Islet of Langerhans (tissue), 1 donor: ENCODE measurements at regions not wholly inside any gene's neighbourhood (a gene's known extent, or its start where the extent isn't known, plus 50 kb on each side); places are given as distances from the start of the nearest gene placed in this dataset.
A peak's percentile ranks its signal among the peaks of the same experiment; 100 is the strongest.
"Not testable (repeated sequence)": the region's sequence is repeated elsewhere in the genome, so short reads cannot be mapped to it uniquely, and the experiment has no call there.

ENCODE experiments used
- FAIRE-seq: peaks from one replicate; lab custom pipeline; 2011; peaks lifted over from hg19 to GRCh38; lab: Jason Lieb, UNC

- no peak for FAIRE-seq
Measured at GRCh38 chr2:192416060-192416459, 221.3 kb upstream of the TMEFF2 start.

- no peak for FAIRE-seq
Measured at GRCh38 chr2:192414794-192415193, 220.1 kb upstream of the TMEFF2 start.

GRCh38 chr2:192413812-192414681 lies 219.3 kb upstream of the TMEFF2 start:
- no peak for FAIRE-seq

GRCh38 chr2:192412866-192413265 lies 218.1 kb upstream of the TMEFF2 start:
- FAIRE-seq: not testable (repeated sequence)

- FAIRE-seq: no peak
Measured at GRCh38 chr2:192412394-192412793, 217.7 kb upstream of the TMEFF2 start.

- FAIRE-seq: no peak
Measured at GRCh38 chr2:192411755-192412154, 217.0 kb upstream of the TMEFF2 start.

GRCh38 chr2:192410319-192410718 lies 215.6 kb upstream of the TMEFF2 start:
- FAIRE-seq: no peak

GRCh38 chr2:192407692-192408091 lies 213.0 kb upstream of the TMEFF2 start:
- FAIRE-seq: no peak

- FAIRE-seq: no peak
Measured at GRCh38 chr2:192398236-192398635, 203.5 kb upstream of the TMEFF2 start.

GRCh38 chr2:192394605-192395004 lies 199.9 kb upstream of the TMEFF2 start:
- no peak for FAIRE-seq

GRCh38 chr2:192391041-192391440 lies 196.3 kb upstream of the TMEFF2 start:
- no peak for FAIRE-seq

GRCh38 chr2:192390401-192390800 lies 195.7 kb upstream of the TMEFF2 start:
- no peak for FAIRE-seq

GRCh38 chr2:192384191-192384590 lies 189.5 kb upstream of the TMEFF2 start:
- FAIRE-seq: not testable (repeated sequence)

- FAIRE-seq: no peak
Measured at GRCh38 chr2:192381082-192381481, 186.3 kb upstream of the TMEFF2 start.

GRCh38 chr2:192379736-192380135 lies 185.0 kb upstream of the TMEFF2 start:
- FAIRE-seq: no peak

GRCh38 chr2:192377173-192377572 lies 182.4 kb upstream of the TMEFF2 start:
- no peak for FAIRE-seq

GRCh38 chr2:192373754-192374153 lies 179.0 kb upstream of the TMEFF2 start:
- no peak for FAIRE-seq

- no peak for FAIRE-seq
Measured at GRCh38 chr2:192373221-192373620, 178.5 kb upstream of the TMEFF2 start.

GRCh38 chr2:192369969-192370368 lies 175.2 kb upstream of the TMEFF2 start:
- FAIRE-seq: no peak

- no peak for FAIRE-seq
Measured at GRCh38 chr2:192357217-192357616, 162.5 kb upstream of the TMEFF2 start.

GRCh38 chr2:192354512-192355244 lies 159.9 kb upstream of the TMEFF2 start:
- no peak for FAIRE-seq

GRCh38 chr2:192347542-192347941 lies 152.8 kb upstream of the TMEFF2 start:
- FAIRE-seq: no peak

GRCh38 chr2:192345287-192345686 lies 150.6 kb upstream of the TMEFF2 start:
- FAIRE-seq: peak; percentile 27

GRCh38 chr2:192333642-192334041 lies 138.9 kb upstream of the TMEFF2 start:
- FAIRE-seq: no peak
